ENCODE measurements at regions not wholly inside any gene's neighbourhood (a gene's known extent, or its start where the extent isn't known, plus 50 kb on each side); places are given as distances from the start of the nearest gene placed in this dataset.
A peak's percentile ranks its signal among the peaks of the same experiment; 100 is the strongest.

DNA sequence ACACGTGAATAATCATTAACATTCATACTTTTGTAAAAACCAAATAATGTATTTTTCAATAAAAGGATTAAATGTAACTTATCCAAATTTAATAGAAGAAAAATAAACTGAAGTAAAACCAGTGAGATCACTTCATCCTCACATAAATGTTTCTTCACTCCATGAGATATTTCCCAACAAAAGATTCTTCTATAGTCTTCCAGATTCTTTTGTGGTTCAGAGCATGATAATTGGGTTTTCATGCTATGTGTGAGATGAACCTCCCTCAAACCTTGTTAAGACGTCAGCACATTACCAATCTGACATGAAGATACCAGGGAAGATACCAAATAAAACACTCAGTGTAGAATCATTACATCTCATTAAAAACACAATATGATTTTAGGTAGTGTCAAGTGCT, 62.9 kb upstream of the OXGR1 start:
- DNase-seq (ENCODE audit: low read depth), result no peak

DNA sequence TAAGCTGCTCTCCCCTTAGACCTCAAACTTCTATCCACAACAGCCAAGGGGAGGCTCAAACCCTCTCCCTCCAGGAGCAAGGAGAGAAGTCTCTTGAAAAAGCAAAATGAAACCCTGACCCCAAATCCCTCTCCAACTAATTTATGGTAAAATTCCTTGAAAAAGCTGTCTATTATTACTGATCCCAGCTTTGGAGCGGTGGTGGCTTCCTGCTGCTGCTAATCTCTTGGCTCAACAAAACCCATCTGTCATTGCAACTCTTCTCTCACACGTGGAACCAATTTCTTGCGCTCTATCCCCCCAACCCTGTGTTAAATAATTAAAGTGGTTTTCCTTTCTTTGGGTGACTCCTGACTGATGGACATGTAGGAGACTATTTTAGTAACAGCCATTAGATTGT, 64.1 kb upstream of the OXGR1 start:
- no peak for DNase-seq (ENCODE audit: low read depth)

DNA sequence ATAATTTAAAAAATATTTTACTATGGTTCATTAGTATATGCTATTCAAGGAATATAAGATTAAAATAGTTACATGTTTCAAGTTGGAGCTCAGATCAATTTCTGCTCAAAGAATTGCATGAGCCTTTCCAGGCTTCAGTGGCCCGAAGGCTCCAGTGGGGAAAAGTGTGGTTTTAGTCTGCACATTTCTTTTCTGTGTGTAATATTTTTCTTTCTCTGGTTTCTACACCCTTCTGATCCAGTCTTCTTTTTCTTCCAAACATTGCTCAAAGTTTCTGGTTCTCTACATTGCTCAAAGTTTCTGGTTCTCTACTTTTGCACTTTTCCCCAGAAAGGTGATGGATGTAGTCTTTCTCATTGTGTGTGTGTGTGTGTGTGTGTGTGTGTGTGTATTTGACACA, 64.7 kb upstream of the OXGR1 start:
- no peak for DNase-seq (ENCODE audit: low read depth)

DNA sequence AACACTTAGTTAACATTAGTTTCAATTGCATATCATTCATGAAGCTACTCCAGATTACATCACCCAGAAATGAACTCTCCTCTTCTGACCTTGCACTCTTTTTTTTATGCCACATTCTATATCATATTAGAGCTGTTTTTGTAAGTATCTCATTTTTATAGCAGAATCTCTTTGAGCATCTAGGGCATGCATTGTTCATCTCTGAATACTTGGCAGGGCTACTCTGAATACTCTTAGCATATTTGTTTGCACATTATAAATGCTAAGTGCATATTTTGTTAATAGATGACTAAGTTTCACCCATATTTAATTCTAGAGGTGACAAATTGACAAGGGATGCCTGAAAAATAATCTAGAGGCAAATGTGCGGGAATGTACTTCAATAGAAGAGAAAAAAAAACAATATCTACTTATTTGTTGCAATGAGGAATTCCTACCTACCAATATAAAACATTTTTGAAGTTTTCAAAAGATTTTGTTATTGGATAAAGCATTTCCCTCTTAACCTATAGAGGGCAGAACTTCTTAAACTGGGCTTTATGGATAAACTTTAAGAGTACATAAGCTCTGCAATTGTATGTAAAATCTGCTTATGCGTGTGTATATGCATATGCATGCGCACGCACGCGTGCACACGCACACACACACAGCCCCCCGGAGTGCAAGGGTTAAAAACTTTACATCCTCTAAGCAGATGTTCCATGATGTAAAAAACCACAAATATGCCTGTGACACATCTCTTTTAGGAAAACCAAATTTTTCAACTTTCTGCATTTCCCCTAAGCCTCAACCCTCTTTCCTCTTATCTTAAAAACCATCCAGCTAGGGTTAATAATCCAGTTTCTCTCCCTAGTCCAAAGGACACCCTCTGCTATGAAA, 73.0 kb upstream of the OXGR1 start:
- no peak for DNase-seq (ENCODE audit: low read depth)

DNA sequence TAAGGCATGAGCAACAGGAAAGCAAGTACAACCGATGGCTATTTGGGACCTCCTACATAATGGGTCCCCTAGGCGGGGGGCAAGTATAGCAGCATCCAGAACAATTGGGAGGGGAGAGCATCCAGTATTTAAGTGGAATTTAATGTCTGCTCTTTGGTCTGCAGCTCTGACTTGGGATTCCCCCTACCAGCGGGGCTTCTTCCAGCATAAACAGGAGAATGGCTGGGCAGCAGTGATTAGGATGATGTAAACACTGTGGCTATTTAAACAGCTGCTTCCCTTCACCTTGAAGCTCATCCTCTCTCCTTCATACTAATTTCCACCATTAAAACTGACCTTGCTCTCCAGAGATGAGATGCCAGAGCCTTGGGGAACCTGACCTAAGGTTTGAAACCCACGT, 73.9 kb upstream of the OXGR1 start:
- DNase-seq (ENCODE audit: low read depth), result no peak

DNA sequence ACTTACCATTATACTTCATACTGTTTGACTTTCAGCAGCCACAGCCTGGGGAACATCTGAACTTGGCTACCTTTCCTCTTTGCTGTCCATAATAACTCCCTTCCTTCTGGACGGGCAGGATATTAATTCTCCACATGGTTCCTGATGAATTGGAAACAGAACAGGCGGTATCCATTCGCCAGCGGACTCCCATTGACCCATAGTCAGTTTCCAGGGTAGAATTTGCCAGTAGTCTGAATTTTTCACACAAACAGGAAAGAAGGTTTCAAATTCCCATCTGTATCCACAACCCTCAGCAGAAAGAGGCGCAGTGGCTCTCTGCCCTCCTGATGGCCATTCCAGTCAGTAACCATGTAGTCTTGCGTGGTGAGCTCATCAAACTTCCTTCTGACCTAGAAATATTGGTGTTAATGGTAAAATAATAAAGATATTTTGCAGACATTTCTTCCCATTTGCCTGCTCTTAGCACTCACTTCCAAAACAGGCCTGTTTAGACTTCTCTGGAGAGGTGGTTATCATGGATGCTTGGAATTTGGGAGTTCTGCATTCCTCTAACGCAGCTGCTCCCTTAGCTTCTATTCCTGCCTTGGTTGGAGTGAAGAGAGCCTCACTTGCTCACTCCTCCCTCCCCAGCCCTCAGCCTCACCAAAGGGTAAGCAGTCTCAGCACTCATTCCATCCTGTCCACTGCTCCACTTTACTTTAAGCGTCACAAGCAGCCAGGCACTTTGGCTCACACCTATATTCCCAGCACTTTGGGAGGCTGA, 75.0 kb upstream of the OXGR1 start:
- DNase-seq (ENCODE audit: low read depth), result no peak

DNA sequence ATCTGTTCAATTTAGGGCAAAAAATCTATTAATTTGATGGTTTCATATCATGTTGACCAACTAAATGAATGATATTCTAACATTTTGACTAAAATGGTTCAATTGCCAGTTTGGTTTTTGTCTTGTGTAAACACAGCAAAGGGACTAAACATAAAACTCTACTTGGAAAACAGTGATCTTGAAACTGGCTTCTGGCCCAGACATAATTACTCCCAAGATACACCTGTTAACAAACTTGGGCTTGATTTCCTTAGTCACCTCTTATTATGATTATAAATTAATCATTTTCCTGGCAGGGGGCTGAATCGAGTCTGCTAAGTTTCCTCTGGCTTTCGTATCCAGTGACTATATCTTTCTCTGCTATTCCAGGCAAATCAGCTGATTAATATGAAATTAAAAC, 78.0 kb upstream of the OXGR1 start:
- DNase-seq (ENCODE audit: low read depth), result no peak

DNA sequence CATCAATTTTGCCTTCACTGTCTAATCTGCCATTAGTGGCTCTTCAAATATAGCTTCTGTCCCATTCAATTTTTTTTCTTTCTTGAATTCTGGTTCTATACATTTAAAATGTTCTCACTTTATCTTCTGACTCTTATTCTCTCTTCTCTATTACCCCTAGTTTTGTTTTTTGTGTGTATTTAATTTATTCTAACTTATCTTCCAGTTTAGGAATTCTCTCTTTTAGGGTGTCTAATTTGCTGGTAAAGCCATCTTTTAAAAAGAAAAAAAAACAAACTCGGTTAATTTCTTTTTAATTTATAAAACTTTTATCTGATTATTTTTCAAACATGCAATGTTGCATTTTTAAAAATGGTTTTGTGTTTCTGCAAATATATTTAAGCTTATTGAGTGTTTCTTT, 80.3 kb upstream of the OXGR1 start:
- no peak for DNase-seq (ENCODE audit: low read depth)

DNA sequence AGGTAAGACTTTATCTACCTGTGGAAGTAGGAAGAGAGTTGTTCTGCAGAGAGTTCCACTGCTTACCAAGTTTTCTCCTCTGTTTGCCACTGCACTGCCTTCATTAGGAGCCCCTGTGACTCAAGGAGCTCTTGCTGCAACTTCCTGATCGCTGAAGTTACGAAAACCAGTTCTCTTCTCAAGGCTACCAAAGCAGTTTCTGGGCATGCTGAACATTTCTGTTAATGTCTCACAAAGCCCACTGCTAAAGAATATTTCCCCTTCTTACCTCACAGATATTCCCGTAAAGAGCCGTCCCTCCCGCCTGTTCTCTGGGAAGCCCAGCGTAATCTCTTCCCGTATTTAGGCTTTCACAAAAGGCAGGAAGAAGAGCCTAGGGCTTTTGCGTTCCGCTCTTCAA, 82.6 kb upstream of the OXGR1 start:
- DNase-seq (ENCODE audit: low read depth), result no peak

DNA sequence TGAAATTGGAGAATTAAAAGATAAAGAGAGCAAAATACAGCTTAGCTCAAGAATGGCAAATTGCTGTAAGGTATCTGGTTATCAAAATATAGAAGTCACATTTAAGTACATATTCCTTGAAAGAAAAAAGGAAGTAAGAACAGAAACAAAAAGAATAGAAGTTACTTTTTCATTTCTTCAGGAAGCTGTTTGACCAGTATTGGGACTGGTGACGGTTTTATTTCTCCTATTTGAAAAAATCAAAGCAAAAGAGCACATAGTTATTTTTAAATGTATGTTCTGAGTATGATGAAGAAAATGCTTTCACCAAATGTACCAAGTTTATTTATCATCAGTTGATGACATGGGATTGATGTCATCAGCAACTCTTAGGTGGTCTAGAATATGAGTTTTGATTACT, 83.1 kb upstream of the OXGR1 start:
- DNase-seq (ENCODE audit: low read depth), result no peak

DNA sequence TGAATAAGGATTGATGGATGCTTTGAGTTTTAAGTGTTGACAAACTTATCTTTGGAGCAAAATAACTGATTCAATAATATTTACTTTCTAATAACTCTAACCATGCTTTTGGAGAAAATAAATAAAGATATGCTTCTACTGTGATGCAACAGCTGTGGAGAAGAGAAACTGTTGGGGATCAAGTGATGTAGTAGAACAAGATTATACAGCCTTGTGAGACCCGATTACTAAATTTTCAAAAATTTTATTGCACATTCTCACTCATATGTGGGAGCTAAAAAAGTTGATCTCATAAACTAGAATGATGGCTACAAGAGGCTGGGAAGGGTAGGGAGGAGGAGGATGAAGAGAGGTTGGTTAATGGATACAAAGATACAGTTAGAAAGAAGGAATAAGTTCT, 85.5 kb upstream of the OXGR1 start:
- no peak for DNase-seq (ENCODE audit: low read depth)

DNA sequence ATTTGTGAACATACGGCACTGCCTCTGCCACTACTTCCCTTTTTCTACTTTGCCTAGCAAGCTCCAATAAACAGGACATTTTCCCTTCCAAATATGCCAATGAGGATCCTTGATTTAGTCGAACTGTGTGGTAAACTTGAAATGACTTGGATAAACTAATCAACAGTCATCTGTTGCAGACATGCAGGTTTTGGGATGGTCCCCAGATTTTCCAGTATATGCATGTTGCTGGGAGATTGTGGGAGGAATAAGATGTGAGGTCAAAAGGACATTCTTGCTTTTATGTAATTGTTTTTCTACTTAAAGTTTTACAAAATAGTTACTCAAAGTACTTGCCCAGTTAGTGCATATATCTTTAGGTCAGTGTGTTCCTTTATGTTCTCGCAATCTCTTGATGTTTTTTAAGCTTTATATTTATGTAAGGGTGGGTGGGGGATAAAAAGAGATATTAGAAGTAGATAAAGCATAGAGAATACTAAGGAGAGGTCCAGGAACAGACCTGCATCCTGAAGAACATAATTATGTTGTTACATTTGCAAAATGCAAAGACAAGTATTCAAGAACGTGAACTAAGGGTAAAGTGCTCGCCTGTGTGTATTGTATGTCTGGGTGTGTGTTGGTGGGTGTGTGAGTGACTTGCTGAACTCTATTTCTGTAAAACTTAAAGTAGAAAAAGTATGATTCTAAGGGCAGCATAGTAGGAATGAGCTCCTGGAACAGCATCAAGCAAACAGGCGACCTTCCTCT, 88.4 kb upstream of the OXGR1 start:
- no peak for DNase-seq (ENCODE audit: low read depth)

DNA sequence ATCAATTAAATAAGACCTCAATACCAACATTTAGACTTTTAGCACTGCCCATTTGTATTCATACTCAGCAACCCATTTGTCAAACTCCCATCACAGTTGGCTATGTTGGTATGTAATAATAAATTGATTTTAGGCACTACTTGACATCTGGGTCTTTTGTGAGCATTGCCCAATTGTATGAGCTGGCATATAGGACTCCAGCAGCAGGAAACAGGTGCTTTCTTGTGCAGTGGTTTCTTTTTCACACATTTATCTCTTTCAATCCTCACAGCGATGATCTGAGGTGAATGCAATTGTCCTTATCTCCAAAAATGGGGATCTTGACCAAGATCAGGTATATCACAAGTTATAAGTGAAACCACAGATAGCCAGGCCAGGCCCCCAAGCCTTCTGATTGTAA, 96.9 kb upstream of the OXGR1 start:
- no peak for DNase-seq (ENCODE audit: low read depth)

DNA sequence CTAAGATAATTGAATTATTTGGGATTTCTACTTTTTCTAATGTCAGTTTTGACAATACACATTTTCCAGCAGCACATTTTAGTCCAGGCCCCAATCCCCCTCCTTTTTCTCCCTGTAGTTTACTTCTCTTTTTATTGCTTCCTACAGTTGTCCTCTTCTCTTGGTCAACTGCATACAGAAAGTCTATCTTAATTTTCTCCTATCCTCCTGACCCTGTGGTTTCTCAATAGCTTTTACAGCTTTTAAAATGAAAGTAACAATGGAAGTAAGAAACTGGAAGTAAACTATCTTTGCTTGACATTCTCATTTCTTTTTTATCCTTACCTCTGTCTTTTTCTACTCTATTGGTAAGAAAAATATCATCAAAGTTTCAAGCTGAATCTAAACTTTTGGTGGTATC, 106.5 kb upstream of the OXGR1 start:
- DNase-seq (ENCODE audit: low read depth), result no peak

DNA sequence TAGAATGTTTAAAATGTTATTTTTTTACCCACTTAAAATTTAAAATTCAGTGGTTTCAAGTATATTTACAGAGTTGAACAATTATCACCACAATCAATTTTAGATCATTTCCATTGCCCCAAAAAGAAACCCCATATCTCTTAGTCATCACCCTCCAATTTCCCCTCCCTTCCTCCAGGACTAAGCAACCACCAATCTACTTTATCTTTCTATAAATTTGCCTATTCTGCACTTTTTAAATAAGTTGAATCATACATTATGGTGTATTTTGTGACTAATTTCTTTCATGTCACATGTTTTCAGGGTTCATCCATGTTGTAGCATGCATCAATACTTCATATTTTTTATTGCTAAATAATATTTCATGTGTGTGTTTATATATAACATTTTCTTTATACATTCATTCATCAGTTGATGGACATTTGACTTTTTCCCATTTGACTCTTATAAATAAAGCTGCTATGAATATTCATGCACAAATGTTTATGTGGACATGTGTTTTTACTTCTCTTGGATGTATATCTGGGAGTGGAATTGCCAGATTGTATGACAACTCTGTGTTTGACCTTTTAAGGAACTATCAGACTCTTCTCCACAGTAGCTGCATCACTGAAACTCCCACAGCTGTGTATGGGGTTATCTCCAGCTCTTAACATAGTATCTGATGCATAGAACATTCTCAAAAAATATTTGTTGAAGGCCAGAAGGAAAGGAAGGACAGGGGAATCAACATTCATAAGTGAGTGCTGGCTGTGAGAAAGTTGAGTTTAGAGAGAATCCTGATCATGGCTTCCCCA, 107.8 kb upstream of the OXGR1 start:
- no peak for DNase-seq (ENCODE audit: low read depth)

DNA sequence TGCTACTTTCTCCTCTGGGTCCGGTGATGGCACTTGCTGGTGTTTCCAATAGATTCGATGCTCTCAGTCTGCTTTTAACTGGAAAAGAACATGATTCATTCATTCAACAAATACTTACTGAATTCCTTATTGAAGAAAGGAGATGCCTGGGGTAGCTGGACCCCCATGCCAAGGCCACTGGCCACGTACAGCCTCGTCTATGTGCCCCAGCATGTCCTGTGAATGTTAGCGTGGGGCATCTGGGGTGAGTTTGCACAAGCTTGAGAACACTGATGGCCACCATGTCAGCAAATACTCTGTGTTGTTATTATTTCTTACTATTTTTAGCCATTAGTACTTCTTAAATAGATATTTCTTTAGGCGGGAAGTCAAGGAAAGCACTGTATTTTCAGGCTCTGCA, 112.0 kb upstream of the OXGR1 start:
- no peak for DNase-seq (ENCODE audit: low read depth)

DNA sequence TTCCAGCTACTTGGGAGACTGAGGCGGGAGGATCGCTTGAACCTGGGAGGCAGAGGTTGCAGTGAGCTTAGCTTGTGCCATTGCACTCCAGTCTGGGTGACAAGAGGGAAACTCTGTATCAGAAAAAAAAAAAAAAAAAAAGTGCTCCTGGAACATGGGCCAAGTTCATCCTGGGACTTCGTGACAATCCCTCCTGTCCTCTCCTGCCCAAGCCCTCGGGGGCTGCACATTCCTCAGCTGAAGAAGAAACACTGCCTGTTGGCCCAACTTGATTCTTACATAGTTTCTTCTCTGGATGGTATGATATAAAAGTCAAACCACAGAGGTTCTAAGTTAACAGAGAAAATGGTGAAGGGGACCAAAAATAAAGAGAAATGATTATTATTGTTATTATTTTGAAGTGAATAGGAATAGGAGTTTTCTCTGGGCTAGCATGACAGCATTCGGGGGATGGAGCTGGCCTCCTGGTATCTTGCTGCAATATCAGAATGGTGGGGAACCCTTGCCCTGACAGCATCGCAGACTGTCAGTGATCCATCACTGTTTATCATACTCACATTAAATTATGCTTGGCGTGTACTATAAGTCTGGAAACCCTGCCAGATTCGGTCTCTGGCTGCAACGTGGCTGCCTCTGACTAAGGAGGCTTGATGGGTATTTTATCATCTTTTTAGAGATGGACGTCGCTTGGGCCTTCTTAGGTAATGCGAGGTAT, 113.7 kb upstream of the OXGR1 start:
- DNase-seq (ENCODE audit: low read depth), result no peak

DNA sequence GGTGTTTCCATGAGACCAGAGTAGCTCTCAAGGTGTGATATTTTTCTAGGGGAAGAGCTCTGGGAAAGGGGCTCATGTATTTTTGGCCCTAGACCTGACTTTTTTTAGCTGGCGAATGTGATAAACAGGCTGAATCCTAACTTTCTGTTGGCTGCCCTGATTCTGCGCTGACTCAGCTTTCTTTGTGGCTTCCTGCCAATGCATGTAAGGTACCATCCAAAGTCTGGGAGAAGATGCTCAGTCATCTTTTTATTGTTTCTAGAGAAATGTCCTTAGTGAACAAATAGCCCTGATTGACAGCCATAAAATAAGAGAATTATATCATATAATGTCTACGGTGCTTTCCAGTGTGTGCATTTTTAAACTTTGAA, 113.6 kb upstream of the MBNL2 start:
- DNase-seq (ENCODE audit: low read depth), result no peak

DNA sequence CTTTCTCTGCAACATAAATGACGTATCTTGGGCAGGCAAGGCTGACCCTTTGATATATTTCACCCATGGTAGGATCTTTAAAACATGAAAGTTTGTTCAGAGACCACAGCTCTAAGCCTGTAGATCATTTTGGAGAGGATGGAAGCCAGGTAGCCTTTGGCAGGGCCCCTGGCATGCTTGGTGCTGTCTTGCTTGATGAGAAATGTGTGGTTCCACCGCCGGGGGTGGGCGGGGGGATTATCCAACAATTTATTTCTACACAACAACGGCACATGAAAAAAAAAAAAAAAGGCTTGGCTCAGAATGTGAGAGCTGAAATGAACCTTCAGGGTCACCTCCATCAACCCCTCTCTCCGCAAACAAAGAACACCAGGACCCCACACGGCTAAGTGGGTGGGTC, 112.9 kb upstream of the MBNL2 start:
- DNase-seq (ENCODE audit: low read depth), result no peak

DNA sequence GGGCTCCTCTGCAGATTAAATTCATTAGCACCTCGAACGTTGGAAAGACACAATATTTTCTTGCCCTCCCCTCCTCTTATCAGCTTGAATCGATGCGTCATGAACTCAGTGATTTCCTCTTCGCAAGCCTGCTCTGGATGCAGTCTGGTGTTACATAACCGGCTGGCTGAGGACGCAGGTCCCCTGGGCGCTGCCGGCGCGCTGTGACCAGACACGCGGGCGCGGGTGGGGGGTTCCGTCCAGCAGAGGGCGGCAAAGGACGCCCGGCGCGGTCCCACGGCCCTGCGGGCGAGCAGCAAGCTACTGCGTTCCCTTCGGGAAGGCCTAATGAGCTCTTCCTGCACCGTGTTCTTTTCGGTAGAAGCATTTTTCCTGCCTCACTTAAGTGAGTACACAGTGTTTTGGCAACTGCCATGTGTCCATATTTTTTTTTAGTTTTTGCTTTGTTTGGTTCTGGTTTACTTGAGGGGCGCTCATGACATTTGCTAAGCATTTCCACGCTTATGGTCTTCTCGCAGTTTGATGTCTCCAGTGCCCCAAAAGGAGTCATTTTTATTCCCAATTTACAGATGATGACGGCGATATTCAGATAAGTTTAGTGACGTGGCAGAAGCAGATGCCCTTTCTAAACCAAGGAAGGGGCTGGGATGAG, 112.2 kb upstream of the MBNL2 start:
- DNase-seq (ENCODE audit: low read depth), result peak; percentile 77

DNA sequence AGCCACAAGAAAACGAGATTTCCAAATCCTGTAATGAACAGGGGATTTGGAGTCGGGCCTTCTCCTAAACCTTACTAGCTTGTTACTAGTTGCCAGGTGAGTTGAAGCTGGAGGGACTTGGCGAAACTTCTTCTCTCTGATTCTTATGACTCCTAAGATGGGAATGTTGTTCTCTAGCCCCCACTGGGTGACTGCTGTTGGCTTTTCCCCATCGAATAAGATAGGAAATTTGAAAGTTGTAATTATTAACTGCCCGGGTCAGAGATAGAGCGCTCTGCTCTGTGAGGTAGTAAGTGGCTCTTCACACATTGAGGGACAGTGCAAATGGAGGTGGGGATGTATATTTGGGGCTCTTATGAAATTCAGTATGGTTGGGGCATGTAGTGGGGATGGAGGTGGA, 111.2 kb upstream of the MBNL2 start:
- DNase-seq (ENCODE audit: low read depth), result no peak
